ENCODE measurements at regions not wholly inside any gene's neighbourhood (a gene's known extent, or its start where the extent isn't known, plus 50 kb on each side); places are given as distances from the start of the nearest gene placed in this dataset.

DNA sequence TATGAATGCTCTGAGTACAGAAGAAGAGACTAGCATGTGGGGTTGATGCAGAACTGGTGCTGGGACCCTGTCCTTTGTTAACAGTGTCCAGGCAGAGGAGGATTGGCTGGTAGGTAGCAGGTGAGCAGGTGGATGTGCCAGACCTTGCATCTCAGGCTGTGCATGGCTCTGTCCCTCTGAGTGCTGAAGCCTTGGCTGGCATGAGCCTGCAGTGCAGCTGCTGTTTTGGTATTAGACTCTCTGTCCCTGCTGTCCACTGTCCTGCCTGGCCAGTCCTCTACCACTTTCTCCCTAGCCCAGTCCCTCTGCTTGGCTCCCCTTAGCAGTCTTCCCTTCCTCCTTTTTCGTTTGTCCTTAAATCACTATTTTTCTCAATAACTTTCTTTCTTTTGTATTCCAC lies 213.6 kb upstream of the ZBED5 start:
- intact Hi-C loops (cut with micrococcal nuclease; ENCODE audit: unreplicated experiment): no loop called here
- Histone ChIP-seq H3K27me3 (replicated peaks; ENCODE audit: insufficient read depth, low read depth, low read length, poor library complexity) (peaks cover under 1% of the 10 kb centered on the region), H3K9me3 (ENCODE audit: low read depth, low read length, poor library complexity, severe bottlenecking) (no peaks in the 10 kb centered on the region), H3K4me3 (ENCODE audit: low read depth, low read length, poor library complexity, severe bottlenecking) (no peak overlapping the region), H3K4me1 (ENCODE audit: insufficient read depth, low read length, poor library complexity, severe bottlenecking) (no peaks in the 10 kb centered on the region), H3K36me3 (ENCODE audit: insufficient read depth, low read length, poor library complexity, severe bottlenecking) (no peaks in the 10 kb centered on the region), H3K27ac (ENCODE audit: low read depth, low read length, poor library complexity, severe bottlenecking) (no peak overlapping the region)
- POLR2A ChIA-PET (ENCODE audit: low non-redundant PET): no interaction called here
- no TSS peak for BruUV-seq (replicated peaks)
- CTCF ChIA-PET: no interaction called here
- DNase-seq (ENCODE audit: low spot score): no peak
- no peak for TF ChIP-seq EZH2 (IDR thresholded peaks at IDR 0.05; ENCODE audit: borderline replicate concordance, low read depth, low read length, poor library complexity, severe bottlenecking)
- TF ChIP-seq, protein P1, sequence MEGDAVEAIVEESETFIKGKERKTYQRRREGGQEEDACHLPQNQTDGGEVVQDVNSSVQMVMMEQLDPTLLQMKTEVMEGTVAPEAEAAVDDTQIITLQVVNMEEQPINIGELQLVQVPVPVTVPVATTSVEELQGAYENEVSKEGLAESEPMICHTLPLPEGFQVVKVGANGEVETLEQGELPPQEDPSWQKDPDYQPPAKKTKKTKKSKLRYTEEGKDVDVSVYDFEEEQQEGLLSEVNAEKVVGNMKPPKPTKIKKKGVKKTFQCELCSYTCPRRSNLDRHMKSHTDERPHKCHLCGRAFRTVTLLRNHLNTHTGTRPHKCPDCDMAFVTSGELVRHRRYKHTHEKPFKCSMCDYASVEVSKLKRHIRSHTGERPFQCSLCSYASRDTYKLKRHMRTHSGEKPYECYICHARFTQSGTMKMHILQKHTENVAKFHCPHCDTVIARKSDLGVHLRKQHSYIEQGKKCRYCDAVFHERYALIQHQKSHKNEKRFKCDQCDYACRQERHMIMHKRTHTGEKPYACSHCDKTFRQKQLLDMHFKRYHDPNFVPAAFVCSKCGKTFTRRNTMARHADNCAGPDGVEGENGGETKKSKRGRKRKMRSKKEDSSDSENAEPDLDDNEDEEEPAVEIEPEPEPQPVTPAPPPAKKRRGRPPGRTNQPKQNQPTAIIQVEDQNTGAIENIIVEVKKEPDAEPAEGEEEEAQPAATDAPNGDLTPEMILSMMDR (conservative IDR thresholded peaks at IDR 0.05; ENCODE audit: low read depth, low read length): no peak

GRCh38 chr11:11070976-11071375 lies 213.1 kb upstream of the ZBED5 start:
- H3K36me3 ChIP-seq (ENCODE audit: insufficient read depth, low read length, poor library complexity, severe bottlenecking): no peaks in the 10 kb centered on the region
- intact Hi-C loops (cut with micrococcal nuclease; ENCODE audit: unreplicated experiment): no loop called here
- H3K9me3 ChIP-seq (ENCODE audit: low read depth, low read length, poor library complexity, severe bottlenecking): no peaks in the 10 kb centered on the region
- no peak for DNase-seq (ENCODE audit: low spot score)
- H3K4me1 ChIP-seq (ENCODE audit: insufficient read depth, low read length, poor library complexity, severe bottlenecking): no peaks in the 10 kb centered on the region
- ChIA-PET CTCF (no interaction called here), POLR2A (ENCODE audit: low non-redundant PET) (no interaction called here)
- H3K27me3 ChIP-seq (replicated peaks; ENCODE audit: insufficient read depth, low read depth, low read length, poor library complexity): peaks cover 4% of the 10 kb centered on the region
- no peak overlapping the region for H3K27ac ChIP-seq (ENCODE audit: low read depth, low read length, poor library complexity, severe bottlenecking)
- TF ChIP-seq, protein P1 (conservative IDR thresholded peaks at IDR 0.05; ENCODE audit: low read depth, low read length): no peak
- TF ChIP-seq EZH2 (IDR thresholded peaks at IDR 0.05; ENCODE audit: borderline replicate concordance, low read depth, low read length, poor library complexity, severe bottlenecking): no peak
- no TSS peak for BruUV-seq (replicated peaks)
- H3K4me3 ChIP-seq (ENCODE audit: low read depth, low read length, poor library complexity, severe bottlenecking): no peak overlapping the region

GRCh38 chr11:11069841-11070835 lies 212.3 kb upstream of the ZBED5 start:
- TF ChIP-seq EZH2 (IDR thresholded peaks at IDR 0.05; ENCODE audit: borderline replicate concordance, low read depth, low read length, poor library complexity, severe bottlenecking): no peak
- TF ChIP-seq, protein P1 (conservative IDR thresholded peaks at IDR 0.05; ENCODE audit: low read depth, low read length): no peak
- Histone ChIP-seq H3K27me3 (replicated peaks; ENCODE audit: insufficient read depth, low read depth, low read length, poor library complexity) (peaks cover 4% of the 10 kb centered on the region), H3K9me3 (ENCODE audit: low read depth, low read length, poor library complexity, severe bottlenecking) (no peaks in the 10 kb centered on the region), H3K36me3 (ENCODE audit: insufficient read depth, low read length, poor library complexity, severe bottlenecking) (no peaks in the 10 kb centered on the region), H3K27ac (ENCODE audit: low read depth, low read length, poor library complexity, severe bottlenecking) (no peak overlapping the region), H3K4me1 (ENCODE audit: insufficient read depth, low read length, poor library complexity, severe bottlenecking) (no peaks in the 10 kb centered on the region), H3K4me3 (ENCODE audit: low read depth, low read length, poor library complexity, severe bottlenecking) (no peak overlapping the region)
- intact Hi-C loops (cut with micrococcal nuclease; ENCODE audit: unreplicated experiment): no loop called here
- DNase-seq (ENCODE audit: low spot score): no peak
- POLR2A ChIA-PET (ENCODE audit: low non-redundant PET): no interaction called here
- no TSS peak for BruUV-seq (replicated peaks)
- CTCF ChIA-PET: no interaction called here

Measured in A673 (cell line).